GM21390 (cell line): ENCODE measurements at regions not wholly inside any gene's neighbourhood (a gene's known extent, or its start where the extent isn't known, plus 50 kb on each side); places are given as distances from the start of the nearest gene placed in this dataset.

Source experiments
- ATAC-seq: cut with Tn5 transposase; IDR thresholded peaks from one replicate; pipeline ENCODE4 v1.9.1; 2021; ENCODE audit not compliant: unreplicated experiment

DNA sequence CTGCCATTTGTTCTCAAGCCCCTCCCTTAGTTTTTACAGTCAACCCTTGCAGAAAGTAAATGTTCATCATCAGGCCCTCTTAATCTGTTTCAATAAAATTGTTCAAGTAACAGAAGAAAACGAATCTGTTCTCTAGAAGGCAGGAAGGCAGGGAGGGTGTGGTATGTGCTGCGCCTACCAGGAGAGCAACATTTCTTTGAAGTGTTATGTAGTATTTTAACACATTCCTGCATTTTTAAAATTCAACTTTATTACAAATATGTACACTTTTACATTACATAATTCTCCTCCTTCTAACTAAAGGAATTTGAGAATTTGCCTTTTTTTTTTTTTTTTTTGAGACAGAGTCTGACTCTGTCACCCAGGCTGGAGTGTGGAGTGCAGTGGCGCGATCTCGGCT is 657.8 kb downstream of the MCTP2 start:
- ATAC-seq = no peak

DNA sequence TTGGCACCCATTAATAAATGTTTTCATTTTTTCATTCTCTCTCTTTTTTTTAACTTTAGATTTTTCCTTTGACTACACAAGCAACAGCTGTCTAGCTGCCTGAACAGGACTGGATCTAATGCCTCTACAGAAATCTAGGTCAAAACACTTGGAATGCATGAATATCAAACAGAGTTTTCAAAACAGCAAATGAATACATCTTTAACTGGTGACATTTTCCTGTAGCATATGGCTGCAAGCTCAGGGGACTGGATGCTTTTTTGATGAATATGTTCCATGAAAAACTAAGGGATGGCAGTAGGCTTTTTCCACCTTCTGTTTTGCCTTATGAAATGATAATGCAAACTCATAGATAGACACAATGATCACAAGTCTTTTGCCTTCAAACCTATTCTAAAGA is 661.7 kb downstream of the MCTP2 start:
- no peak for ATAC-seq

DNA sequence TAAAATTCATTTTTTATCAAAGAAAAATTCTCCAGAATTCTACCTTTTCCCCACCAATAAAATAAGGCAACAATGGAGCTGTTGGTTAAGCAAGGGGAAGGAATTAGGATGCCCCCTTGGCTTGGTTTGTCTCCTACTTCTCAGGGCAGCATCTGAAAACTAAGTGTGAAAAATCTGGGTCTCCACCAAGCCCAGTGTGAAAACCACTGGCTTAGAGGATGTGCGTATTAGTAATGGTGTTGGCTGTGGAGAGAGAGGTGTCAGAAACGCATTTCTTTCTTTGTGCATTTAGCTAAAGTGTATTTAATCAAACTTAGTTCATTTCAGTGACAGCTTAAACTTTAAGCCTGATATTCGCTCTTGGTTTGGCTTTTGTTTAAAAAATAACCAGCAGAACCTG is 662.7 kb downstream of the MCTP2 start:
- no peak for ATAC-seq

DNA sequence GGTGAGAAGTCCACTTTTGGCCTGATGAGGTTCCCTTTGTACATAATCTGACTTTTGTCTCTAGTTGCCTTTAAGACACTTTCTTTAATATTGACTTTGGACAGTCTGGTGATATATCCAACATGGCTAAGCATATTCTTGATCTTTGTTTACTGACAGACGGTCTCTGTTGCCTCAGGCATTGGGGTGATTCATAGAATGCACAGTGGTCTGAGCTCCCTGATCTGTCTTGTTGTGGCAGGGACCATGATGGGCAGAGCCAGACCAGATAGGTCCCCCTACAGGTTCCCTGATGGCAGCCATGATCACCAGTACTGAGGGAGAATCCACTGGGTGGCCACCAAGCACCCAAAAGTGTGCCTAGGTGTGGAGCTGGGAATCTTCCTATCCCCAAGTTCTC is 678.1 kb downstream of the MCTP2 start:
- ATAC-seq = no peak

GRCh38 chr15:94910166-94910565 is 678.8 kb downstream of the MCTP2 start:
- no peak for ATAC-seq

DNA sequence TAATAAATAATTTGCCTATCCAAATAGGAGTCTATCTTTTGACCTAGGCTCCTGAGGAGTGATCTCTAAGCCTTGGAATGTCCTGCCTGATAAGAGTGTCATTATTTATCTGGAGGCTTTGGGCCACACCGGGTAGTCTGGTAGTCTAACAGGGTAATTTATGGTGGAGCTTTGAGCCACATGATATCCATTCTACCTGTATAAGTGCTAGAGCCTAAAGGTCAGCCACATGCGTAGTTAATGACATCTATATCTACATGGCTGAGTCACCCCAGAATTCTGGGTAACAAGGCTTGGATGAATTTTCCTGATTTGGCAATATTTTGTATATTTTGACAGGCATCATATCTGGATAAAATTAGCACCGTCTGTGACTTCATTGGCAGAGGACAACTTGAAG is 681.4 kb downstream of the MCTP2 start:
- ATAC-seq = no peak

DNA sequence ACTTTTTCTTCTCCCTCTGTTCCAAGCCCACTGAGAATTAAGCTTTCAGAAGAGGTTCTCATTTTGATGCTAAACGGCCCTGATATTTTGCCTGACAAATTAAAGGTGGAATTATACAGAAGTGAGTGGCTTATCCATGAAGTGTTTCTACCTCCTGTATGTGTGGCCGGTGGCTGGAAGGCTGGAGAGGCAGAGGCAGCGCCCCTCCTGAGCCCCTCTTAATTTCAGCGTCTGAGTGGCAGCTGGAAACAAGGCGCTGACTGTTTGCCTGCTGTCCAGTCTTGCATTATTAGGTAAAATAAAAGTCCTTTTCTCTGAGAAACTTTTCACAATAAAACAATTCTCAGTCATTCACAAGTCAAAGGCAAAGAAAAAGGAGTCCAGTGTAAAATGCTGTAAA is 685.7 kb downstream of the MCTP2 start:
- ATAC-seq = no peak

- no peak for ATAC-seq
These were observed 690.6 kb downstream of the MCTP2 start for GRCh38 chr15:94921936-94922335.

- no peak for ATAC-seq
These were observed 692.7 kb downstream of the MCTP2 start for GRCh38 chr15:94924057-94924456.

- no peak for ATAC-seq
These were observed 693.7 kb downstream of the MCTP2 start for GRCh38 chr15:94924971-94925598.

GRCh38 chr15:94925680-94926079 is 694.3 kb downstream of the MCTP2 start:
- no peak for ATAC-seq

GRCh38 chr15:94927003-94927402 is 695.6 kb downstream of the MCTP2 start:
- ATAC-seq = no peak

- no peak for ATAC-seq
These were observed 697.9 kb downstream of the MCTP2 start for GRCh38 chr15:94929282-94929681.

- ATAC-seq = no peak
These were observed 699.1 kb downstream of the MCTP2 start for GRCh38 chr15:94930441-94930840.

GRCh38 chr15:94930960-94931359 is 699.6 kb downstream of the MCTP2 start:
- ATAC-seq = no peak

DNA sequence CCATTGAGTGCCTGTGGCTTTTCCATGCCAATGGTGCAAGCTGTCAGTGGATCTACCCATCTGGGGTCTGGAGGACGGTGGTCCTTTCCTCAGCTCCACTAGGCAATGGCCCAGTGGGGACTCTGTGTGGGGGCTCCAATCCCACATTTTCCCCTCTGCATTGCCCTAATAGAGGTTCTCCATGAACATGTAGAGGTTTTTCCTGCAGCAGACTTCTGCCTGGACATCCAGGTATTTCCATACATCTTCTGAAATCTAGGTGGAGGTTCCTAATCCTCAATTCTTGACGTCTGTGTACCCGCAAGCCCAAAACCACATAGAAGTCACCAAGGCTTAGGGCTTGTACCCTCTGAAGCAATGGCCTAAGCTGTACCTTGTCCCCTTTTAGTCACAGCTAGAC is 703.1 kb downstream of the MCTP2 start:
- no peak for ATAC-seq

DNA sequence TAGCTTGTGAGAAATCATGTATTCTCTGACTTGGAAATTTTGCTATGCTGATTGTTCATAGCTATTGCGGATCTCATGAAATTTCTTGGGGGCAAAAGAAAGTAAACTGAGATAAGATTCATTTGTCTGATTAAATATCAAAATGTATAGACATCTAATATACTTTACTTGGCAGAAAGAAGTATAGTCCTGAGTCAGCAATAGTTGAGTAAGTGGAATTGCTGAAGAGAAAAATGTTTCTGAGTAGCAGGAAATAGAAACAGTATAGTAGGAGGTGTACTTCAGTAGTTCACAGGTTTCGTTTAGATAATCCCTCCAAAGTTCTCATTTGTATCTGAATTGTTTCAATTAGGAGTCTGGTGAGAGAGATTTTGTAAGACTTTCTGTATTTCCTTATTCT is 705.9 kb downstream of the MCTP2 start:
- ATAC-seq = no peak

DNA sequence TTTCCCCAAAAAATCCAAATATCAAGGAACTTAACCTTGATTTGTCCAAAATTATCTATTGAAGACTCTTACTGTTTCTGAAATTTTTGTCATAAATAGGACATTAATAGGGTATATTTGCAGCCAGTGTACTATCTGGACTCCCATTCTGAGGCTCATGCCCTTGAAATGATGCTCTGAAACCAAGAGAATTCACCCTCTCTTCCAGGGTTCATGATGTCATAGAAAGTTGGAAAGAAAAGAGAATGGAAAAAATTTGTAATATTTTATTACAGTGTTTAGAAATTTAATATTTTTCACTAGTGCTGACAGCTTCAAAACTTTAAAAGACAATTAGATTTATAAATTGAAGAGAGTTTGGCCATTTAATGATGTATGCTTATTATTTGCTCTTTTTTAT is 712.5 kb downstream of the MCTP2 start:
- no peak for ATAC-seq

DNA sequence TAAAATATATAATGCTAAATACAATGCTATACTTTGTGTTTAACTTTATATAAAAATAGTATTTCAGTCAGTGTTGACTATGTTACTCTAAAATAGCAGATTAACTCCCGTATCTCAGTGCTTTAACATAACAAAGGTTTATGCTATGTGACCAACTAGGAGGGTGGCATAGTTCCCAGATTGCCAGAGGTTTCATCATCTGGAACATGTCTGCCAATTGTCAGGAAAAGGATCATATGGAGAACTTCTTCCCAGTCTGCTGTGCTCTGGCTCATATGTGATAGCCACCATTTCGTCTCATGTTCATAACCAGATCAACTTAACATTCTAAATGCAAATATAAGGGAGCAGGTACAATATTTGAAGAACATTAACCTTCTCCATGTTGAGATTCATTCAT is 720.2 kb downstream of the MCTP2 start:
- ATAC-seq = no peak

DNA sequence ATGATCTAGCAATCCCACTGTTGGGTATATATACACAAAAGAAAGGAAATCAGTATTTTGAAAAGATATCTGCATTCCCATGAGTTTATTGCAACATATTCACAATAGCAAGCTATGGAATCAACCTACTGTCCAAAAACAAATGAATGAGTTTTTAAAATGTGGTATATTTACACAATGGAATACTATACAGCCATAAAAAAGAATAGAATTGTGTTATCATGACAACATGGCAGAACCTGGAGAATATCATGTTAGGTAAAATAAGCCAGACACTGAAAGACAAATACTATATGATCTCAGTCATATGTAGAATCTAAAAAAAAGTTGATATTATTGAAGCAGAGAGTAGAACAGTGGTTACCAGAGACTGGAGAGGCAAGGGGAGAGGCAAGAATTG is 732.6 kb downstream of the MCTP2 start:
- ATAC-seq = no peak

GRCh38 chr15:94965593-94965992 is 734.2 kb downstream of the MCTP2 start:
- ATAC-seq = no peak

DNA sequence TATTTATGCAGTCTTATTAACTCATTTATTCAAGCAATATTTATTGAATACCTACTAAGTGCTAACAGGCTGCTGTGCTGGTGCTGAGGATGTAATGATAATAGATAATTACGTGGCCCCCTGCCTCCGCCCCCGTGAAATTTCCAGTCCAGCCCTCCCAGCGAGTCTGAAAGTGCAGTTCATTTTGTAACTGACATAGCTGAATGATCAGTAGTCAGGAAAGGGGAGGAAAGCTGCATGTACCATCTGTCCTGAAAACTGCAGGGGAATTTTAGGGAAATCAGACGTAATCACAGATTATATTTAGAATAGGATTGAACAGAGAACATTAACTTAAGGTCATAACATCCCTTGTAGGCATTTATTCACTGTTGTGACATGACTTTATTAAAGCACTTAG is 736.8 kb downstream of the MCTP2 start:
- ATAC-seq = no peak

DNA sequence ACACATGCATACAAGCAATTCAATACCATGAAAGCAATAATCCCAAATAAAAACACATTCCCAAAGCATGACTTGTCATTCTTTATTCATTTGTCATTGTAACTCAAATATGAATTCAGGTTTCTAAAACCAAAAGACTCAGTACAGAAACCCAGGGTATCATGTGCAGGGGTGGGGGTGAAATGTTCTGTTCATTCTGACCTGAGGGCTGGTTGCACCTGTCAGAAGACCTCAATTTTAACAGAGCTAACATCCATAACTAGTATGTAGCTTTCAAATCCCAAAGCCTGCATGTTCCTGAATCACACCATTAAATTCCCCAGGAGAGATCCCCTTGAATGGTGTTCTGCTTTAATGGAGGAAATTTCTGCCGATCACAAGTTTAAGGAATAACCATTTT is 738.7 kb downstream of the MCTP2 start:
- no peak for ATAC-seq

- ATAC-seq = no peak
These were observed 739.4 kb downstream of the MCTP2 start for GRCh38 chr15:94970802-94971201.
